ENCODE measurements at regions not wholly inside any gene's neighbourhood (a gene's known extent, or its start where the extent isn't known, plus 50 kb on each side); places are given as distances from the start of the nearest gene placed in this dataset.

GRCh38 chr4:133891011-133891410 is 310.6 kb downstream of the PABPC4L start:
- Histone ChIP-seq H3K9ac (no peak overlapping the region), H2AFZ (ENCODE audit: low read depth) (no peak overlapping the region), H3K4me1 (ENCODE audit: control insufficient read depth in 1 of 2, insufficient read depth in 2 of 2, low read depth in 1 of 2, low read length in 1 of 2) (no peaks in the 10 kb centered on the region; a peak in 1 of 4 replicates), H3K36me3 (replicated peaks in 1 of 2; ENCODE audit: control insufficient read depth in 1 of 2, insufficient read depth in 2 of 2, low read length in 1 of 2) (no peaks in the 10 kb centered on the region), H3K9me3 (no peaks in the 10 kb centered on the region; the same call in 1 of the 2 replicates), H3K27ac (ENCODE audit: low read depth in 2 of 2, low read length in 1 of 2) (no peak overlapping the region), H3K4me3 (ENCODE audit: low read depth in 2 of 2, low read length in 1 of 2) (no peak overlapping the region), H3F3A (replicated peaks; ENCODE audit: insufficient read depth) (no peaks in the 10 kb centered on the region), H3K27me3 (ENCODE audit: insufficient read depth) (no peaks in the 10 kb centered on the region), H3K9me2 (0 out of 2 replicates have a peak, but pooled peaks cover 3% of the 10 kb centered on the region), H3K4me2 (no peak overlapping the region), H3K79me2 (ENCODE audit: insufficient read depth) (no peaks in the 10 kb centered on the region), H4K20me1 (ENCODE audit: insufficient read depth) (no peaks in the 10 kb centered on the region)
- TF ChIP-seq ELF1 (IDR thresholded peaks at IDR 0.05) (no peak), POLR2AphosphoS5 (IDR thresholded peaks at IDR 0.05; ENCODE audit: low read depth, low read length) (no peak), CTCF (IDR thresholded peaks at IDR 0.05) (no peak), MEF2A (IDR thresholded peaks at IDR 0.05; ENCODE audit: borderline replicate concordance, low read depth) (no peak), NRF1 (IDR thresholded peaks at IDR 0.05; ENCODE audit: low read depth, low read length) (no peak), YY1 (IDR thresholded peaks at IDR 0.05; ENCODE audit: low read depth) (no peak), CHD2 (IDR thresholded peaks at IDR 0.05; ENCODE audit: low read length, partially characterized antibody) (no peak), EZH2phosphoT487 (IDR thresholded peaks at IDR 0.05; ENCODE audit: borderline replicate concordance, low read depth) (no peak), REST (IDR thresholded peaks at IDR 0.05; ENCODE audit: low read depth, low read length) (no peak), NFIC (IDR thresholded peaks at IDR 0.05; ENCODE audit: borderline replicate concordance) (no peak), SMC3 (IDR thresholded peaks at IDR 0.05; ENCODE audit: low read depth, low read length) (no peak), TEAD4 (IDR thresholded peaks at IDR 0.05; ENCODE audit: borderline replicate concordance, insufficient read depth) (no peak), TAF1 (IDR thresholded peaks at IDR 0.05; ENCODE audit: borderline replicate concordance, low read depth, low read length) (no peak)
- ChIA-PET POLR2A (no interaction called here), CTCF (interaction anchor here (0.8 kb wide), 1 partner anchor 849 kb away, joined by 3 read pairs; no protein-coding TSS in a partner anchor)
- WGBS (ENCODE audit: low lambda C conversion rate): 6% methylated on average over 1 of the region's 1 CpG
- no peak for DNase-seq

GRCh38 chr4:133887723-133888122 is 313.9 kb downstream of the PABPC4L start:
- Histone ChIP-seq H2AFZ (ENCODE audit: low read depth) (no peak overlapping the region), H3K27ac (ENCODE audit: low read depth in 2 of 2, low read length in 1 of 2) (no peak overlapping the region), H3K79me2 (ENCODE audit: insufficient read depth) (no peaks in the 10 kb centered on the region), H3K36me3 (replicated peaks in 1 of 2; ENCODE audit: control insufficient read depth in 1 of 2, insufficient read depth in 2 of 2, low read length in 1 of 2) (no peaks in the 10 kb centered on the region), H3K9ac (no peak overlapping the region), H3K9me3 (no peaks in the 10 kb centered on the region; the same call in 1 of the 2 replicates), H3K27me3 (ENCODE audit: insufficient read depth) (no peaks in the 10 kb centered on the region), H3K9me2 (0 out of 2 replicates have a peak, but pooled peaks cover 3% of the 10 kb centered on the region), H3K4me2 (no peak overlapping the region), H3K4me3 (ENCODE audit: low read depth in 2 of 2, low read length in 1 of 2) (no peak overlapping the region), H4K20me1 (ENCODE audit: insufficient read depth) (no peaks in the 10 kb centered on the region), H3F3A (replicated peaks; ENCODE audit: insufficient read depth) (no peaks in the 10 kb centered on the region), H3K4me1 (ENCODE audit: control insufficient read depth in 1 of 2, insufficient read depth in 2 of 2, low read depth in 1 of 2, low read length in 1 of 2) (no peaks in the 10 kb centered on the region; a peak in 1 of 4 replicates)
- no peak for DNase-seq
- POLR2A ChIA-PET: no interaction called here
- CTCF ChIA-PET: no interaction called here
- WGBS (ENCODE audit: low lambda C conversion rate): 1% methylated on average over 4 of the region's 4 CpGs
- TF ChIP-seq JUND (IDR thresholded peaks at IDR 0.05) (no peak), TCF12 (IDR thresholded peaks at IDR 0.05) (no peak), TAF1 (IDR thresholded peaks at IDR 0.05; ENCODE audit: borderline replicate concordance, low read depth, low read length) (no peak), SIN3A (IDR thresholded peaks at IDR 0.05; ENCODE audit: borderline replicate concordance, low read depth, low read length) (no peak), GATA2 (CRISPR knock-in tag; IDR thresholded peaks at IDR 0.05) (no peak), FOXJ3 (CRISPR knock-in tag; IDR thresholded peaks at IDR 0.05) (no peak), RCOR1 (IDR thresholded peaks at IDR 0.05; ENCODE audit: low read length) (no peak), FOSL2 (IDR thresholded peaks at IDR 0.05; ENCODE audit: borderline replicate concordance, low read depth) (no peak), GABPA (IDR thresholded peaks at IDR 0.05; ENCODE audit: low read depth) (no peak), CHD2 (IDR thresholded peaks at IDR 0.05; ENCODE audit: low read length, partially characterized antibody) (no peak), ELF1 (IDR thresholded peaks at IDR 0.05) (no peak), REST (IDR thresholded peaks at IDR 0.05; ENCODE audit: low read depth, low read length) (no peak)
